ENCODE measurements at regions not wholly inside any gene's neighbourhood (a gene's known extent, or its start where the extent isn't known, plus 50 kb on each side); places are given as distances from the start of the nearest gene placed in this dataset.

- FAIRE-seq (no peak), DNase-seq (ENCODE audit: low read depth) (no peak)
- TF ChIP-seq CTCF (IDR thresholded peaks at IDR 0.05; ENCODE audit: insufficient read depth, low read length, severe bottlenecking) = no peak
- no peaks in the 10 kb centered on the region for H3K36me3 ChIP-seq (ENCODE audit: control insufficient read depth, insufficient read depth, low read length)
- no peaks in the 10 kb centered on the region for H3K27me3 ChIP-seq (ENCODE audit: control insufficient read depth, insufficient read depth, low read length)
- no peak overlapping the region for H3K4me3 ChIP-seq (ENCODE audit: low read depth, low read length)
Measured at GRCh38 chr13:27673911-27674310, 52.2 kb downstream of the POLR1D start.

- peak; percentile 81 for DNase-seq (ENCODE audit: low read depth)
Measured at GRCh38 chr13:27678306-27679040, 56.8 kb downstream of the POLR1D start.

GRCh38 chr13:27679396-27679795 is 57.7 kb downstream of the POLR1D start:
- TF ChIP-seq CTCF (IDR thresholded peaks at IDR 0.05; ENCODE audit: insufficient read depth, low read length, severe bottlenecking) = no peak
- Histone ChIP-seq H3K4me3 (ENCODE audit: low read depth, low read length) (no peak overlapping the region), H3K36me3 (ENCODE audit: control insufficient read depth, insufficient read depth, low read length) (no peaks in the 10 kb centered on the region), H3K27me3 (ENCODE audit: control insufficient read depth, insufficient read depth, low read length) (no peaks in the 10 kb centered on the region)
- DNase-seq (ENCODE audit: low read depth) (peak; percentile 54), FAIRE-seq (no peak)

More at GRCh38 chr13:27678306-27679040, 56.8 kb downstream of the POLR1D start:
- H3K4me3 ChIP-seq (ENCODE audit: low read depth, low read length) = no peak overlapping the region
- H3K36me3 ChIP-seq (ENCODE audit: control insufficient read depth, insufficient read depth, low read length) = no peaks in the 10 kb centered on the region
- no peak for TF ChIP-seq CTCF (IDR thresholded peaks at IDR 0.05; ENCODE audit: insufficient read depth, low read length, severe bottlenecking)
- FAIRE-seq = peak; percentile 93
- no peaks in the 10 kb centered on the region for H3K27me3 ChIP-seq (ENCODE audit: control insufficient read depth, insufficient read depth, low read length)

GRCh38 chr13:27679896-27680295 is 58.2 kb downstream of the POLR1D start:
- no peaks in the 10 kb centered on the region for H3K36me3 ChIP-seq (ENCODE audit: control insufficient read depth, insufficient read depth, low read length)
- DNase-seq (ENCODE audit: low read depth) (no peak), FAIRE-seq (peak; percentile 93)
- no peak overlapping the region for H3K4me3 ChIP-seq (ENCODE audit: low read depth, low read length)
- no peak for TF ChIP-seq CTCF (IDR thresholded peaks at IDR 0.05; ENCODE audit: insufficient read depth, low read length, severe bottlenecking)
- H3K27me3 ChIP-seq (ENCODE audit: control insufficient read depth, insufficient read depth, low read length) = no peaks in the 10 kb centered on the region

- no peak for TF ChIP-seq CTCF (IDR thresholded peaks at IDR 0.05; ENCODE audit: insufficient read depth, low read length, severe bottlenecking)
- FAIRE-seq (no peak), DNase-seq (ENCODE audit: low read depth) (no peak)
- Histone ChIP-seq H3K4me3 (ENCODE audit: low read depth, low read length) (no peak overlapping the region), H3K27me3 (ENCODE audit: control insufficient read depth, insufficient read depth, low read length) (no peaks in the 10 kb centered on the region), H3K36me3 (ENCODE audit: control insufficient read depth, insufficient read depth, low read length) (no peaks in the 10 kb centered on the region)
Measured at GRCh38 chr13:27680465-27680864, 58.8 kb downstream of the POLR1D start.

GRCh38 chr13:27691207-27691606 is 69.5 kb downstream of the POLR1D start:
- no peaks in the 10 kb centered on the region for H3K27me3 ChIP-seq (ENCODE audit: control insufficient read depth, insufficient read depth, low read length)
- H3K4me3 ChIP-seq (ENCODE audit: low read depth, low read length) = no peak overlapping the region
- FAIRE-seq = no peak
- TF ChIP-seq CTCF (IDR thresholded peaks at IDR 0.05; ENCODE audit: insufficient read depth, low read length, severe bottlenecking) = no peak
- no peak for DNase-seq (ENCODE audit: low read depth)
- no peaks in the 10 kb centered on the region for H3K36me3 ChIP-seq (ENCODE audit: control insufficient read depth, insufficient read depth, low read length)

Data from bronchial epithelial cell (primary cell).